HS-27A (cell line): ENCODE measurements at regions not wholly inside any gene's neighbourhood (a gene's known extent, or its start where the extent isn't known, plus 50 kb on each side); places are given as distances from the start of the nearest gene placed in this dataset.
"Not testable (repeated sequence)": the region's sequence is repeated elsewhere in the genome, so short reads cannot be mapped to it uniquely, and the experiment has no call there.

ENCODE experiments used
- DNase-seq: peaks from one replicate; pipeline ENCODE4 v3.0.0-alpha.2; 2012; ENCODE audit warnings: low read depth, missing footprints

DNA sequence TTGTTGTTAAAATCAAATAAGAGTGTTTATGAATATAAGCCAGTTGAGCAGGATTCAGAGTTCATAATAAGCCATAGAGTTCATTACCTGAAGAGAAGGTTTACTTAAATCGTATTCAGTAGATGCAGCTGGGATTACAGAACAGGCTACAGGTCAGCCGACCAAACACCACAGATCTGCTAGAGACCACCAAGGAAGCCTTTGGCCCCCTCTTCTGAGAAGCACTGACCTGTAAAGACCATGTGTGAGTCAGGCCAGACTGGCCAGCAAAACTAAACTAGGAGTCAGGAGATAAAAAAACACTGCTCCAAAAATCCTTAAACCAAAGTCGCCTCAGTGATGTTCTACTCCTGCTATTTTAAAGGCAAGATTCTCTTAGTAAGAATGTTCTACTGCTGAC, 1125.5 kb downstream of the FAT4 start:
- DNase-seq, result no peak

DNA sequence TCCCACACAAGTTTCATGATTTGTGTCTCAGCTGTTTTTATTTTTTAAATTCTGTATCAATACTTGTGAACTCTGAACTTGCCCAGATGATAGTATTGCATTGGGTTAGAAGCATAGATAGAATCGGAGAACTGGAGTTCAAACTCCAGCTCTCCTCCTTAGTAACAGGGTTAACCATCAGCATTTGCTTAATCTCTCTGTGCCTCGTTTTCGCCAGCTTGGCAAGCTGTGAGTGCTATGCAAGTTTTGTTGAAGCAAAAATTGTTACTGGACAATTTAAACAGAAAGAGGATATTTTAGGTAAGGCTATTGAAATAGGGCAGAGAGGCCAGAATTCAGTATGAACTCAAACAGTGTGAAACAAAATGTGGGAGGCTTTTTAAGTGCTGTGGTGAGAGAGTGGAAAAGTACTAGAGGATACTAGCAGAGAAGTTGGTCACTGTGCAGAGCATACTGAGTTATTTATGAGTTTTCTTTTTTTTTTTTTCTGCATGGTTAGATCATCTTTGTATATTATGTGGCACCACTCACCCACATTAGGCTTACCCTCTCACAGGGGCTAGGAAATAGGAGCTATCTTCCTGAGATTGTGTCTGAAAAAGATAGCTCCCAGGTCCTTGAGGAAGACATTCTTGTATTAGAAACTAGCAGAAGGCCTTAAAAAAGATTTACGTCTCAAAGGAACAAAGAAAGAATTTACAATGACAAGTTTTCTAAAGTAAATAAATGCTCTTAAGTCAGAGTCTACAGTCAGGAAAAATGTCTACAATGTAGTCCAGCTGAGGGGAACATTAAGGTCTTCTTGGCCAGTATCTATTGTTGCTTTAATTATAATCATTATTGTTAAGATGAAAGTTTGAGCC, 1126.6 kb downstream of the FAT4 start:
- DNase-seq, result no peak

DNA sequence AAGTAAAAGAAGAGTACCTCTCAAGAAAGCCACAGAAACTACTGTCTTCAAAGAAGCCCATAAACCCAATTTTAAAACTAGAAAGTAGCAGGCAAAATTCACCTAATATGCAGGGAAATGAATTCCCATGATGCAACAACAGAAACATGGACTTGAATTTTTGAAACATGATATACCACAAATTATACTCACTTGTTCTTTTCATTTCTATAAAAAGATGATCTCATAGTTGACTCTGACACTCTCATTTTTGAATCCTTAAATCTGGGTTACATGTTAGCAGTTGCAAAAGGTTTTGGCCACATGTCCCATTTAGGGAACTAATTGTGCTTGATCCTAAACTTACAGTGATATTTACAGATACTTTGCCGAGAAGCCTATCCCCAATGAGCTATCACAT, 1130.8 kb downstream of the FAT4 start:
- no peak for DNase-seq

DNA sequence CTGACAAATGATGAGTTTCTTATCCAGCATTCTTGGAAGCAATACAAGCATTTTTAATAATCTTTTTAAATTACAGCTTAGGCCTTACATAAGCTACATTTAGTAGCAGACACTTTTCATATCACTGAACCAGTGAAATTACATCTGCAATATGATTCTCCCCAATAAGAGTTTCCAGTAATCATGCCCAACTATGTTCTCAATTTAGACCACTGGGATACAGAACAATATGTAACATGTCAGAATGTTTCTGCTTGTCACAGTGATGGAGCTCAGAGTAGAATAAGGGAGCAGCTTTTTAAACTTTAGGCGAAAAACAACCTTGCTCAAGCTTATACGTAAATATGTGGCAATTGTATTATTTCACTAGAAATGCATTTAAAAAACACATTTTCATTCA, 1132.2 kb downstream of the FAT4 start:
- DNase-seq, result no peak

GRCh38 chr4:126448086-126448845, 1133.5 kb downstream of the FAT4 start:
- no peak for DNase-seq

DNA sequence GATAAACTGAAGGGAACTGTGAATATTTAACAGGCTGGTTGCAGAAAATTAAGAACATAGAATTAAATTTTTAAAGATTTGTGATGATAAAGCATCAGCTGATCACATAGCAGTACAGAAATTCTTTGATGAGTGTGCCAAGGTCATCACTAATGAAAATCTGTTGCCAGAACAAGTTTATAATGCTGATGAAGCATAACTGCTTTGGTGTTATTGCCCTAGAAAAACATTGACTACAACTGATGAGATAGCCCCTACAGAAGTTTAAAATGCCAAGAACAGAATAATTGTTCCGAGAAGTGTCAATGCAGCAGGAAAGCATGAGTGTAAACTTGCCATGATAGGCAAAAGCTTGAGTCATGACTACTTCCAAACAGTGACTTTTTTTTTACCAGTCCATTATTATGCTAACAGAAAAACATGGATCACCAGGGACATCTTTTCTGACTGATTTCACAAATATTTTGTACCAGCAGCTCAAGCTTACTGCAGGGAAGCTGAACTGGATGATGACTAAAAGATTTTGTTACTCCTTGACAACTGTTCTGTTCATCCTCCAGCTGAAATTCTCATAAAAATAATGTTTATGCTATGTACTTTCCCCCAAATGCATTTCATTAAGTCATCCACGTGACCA, 1136.6 kb downstream of the FAT4 start:
- DNase-seq, result no peak

DNA sequence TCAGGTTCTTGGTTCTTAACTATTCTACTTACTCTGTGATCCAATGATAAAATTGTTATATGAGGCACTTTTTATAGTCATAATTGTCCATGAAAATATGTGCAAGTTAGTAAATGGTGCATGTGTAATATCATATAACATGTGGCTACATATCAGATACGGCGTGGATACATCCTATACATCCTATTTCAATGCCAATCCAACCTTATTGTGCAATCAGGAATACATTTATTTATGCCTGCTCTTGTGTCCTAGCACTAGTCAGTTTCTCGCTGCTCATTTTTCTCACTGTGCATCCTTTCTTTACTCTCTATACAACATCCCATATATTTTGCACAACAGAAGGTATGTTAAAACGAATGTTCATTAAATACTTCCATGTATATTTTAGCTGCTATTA, 1141.1 kb downstream of the FAT4 start:
- DNase-seq, result no peak

DNA sequence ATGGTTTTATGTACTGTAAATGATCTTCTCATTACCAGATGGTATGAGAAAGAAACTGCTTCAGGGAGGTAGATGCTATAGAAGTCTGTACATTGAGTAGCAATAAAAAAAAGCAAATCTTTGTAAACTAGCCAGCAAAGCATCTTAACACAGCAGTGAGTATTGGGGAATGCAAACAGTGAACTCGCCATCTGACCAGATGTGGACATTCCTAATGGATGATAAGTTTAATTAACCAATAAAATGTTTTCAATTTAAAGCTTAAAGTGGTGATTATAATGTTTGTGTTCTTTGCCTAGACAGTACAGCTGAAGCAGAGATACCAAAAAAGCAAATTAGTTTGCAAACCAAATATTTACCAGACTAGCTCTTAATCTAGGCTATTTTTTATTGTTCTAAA, 1144.2 kb downstream of the FAT4 start:
- DNase-seq, result no peak

GRCh38 chr4:126465341-126465740, 1150.6 kb downstream of the FAT4 start:
- no peak for DNase-seq

GRCh38 chr4:126466848-126467247, 1152.1 kb downstream of the FAT4 start:
- DNase-seq, result no peak

DNA sequence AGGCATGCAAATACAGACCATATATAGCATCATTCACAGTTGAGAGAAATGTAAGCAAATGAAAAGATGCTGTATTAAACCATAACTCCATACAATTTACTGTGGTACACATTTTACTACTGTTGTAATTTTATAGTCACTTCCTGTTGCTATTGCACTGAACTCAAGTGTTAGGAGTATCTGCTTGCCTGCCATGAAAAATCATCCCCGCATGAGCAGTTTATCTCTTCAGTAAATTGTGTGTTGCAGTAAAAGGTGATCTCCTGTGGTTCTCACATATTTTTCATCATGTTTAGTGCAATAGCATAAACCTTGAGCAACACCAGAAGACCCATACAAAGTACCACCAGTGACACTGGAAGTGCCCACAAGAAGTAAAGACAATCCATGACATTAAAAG, 1153.4 kb downstream of the FAT4 start:
- DNase-seq, result no peak

DNA sequence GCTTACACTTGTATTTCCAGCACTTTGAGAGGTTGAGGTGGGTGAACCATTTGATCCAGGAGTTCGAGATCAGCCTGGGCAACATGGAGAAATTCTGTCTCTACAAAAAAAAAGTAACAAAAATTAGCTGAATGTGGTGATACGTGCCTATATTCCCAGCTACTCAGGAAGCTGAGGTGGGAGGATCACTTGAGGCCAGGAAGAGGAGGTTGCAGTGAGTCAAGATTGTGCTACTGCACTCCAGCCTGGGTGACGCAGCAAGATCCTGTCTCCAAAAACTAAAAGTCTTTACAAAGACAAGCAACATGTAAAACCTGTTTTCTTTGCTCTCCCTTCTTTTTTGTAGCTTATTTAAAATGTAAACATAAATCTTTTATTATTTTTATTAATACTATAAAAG, 1156.1 kb downstream of the FAT4 start:
- DNase-seq, result no peak

DNA sequence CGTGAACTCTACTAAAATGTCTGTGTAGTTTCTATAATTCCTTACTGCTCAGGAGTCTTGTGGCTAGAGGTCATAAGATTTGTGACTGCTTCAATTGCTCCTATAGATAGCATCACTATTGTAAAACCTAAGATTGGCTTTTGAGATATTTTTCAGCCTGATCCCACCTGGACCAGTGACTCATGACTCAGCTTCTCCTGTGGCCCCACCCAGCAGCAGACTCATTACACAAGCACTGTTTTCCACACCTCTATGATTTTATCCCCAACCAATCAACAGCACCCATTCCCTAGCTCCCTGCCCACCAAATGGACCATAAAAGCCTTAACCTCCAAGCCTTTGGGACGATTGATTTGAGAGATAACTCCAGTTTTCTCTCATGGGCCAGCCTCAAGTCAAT, 1157.0 kb upstream of the INTU start:
- DNase-seq, result no peak

- DNase-seq, result no peak
Observed at GRCh38 chr4:126479709-126480108, 1153.0 kb upstream of the INTU start.

DNA sequence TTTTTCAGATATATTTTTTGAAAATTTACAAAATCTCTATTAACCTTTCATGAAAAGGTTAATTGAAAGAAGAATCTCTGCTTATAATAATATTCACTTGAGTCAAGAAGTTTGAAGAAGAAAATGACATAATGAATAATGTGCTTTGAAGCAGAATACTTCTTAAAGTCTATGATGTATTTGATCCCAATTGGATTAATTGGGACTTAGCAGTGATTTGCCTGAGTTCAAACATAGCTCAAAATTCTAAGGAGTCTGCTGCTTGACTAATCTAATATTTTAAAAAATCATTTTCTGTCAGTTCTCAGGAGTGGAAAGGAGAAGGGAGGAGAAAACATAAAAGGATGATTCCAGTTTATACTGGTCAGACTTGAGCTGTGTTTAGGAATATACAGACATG, 1150.4 kb upstream of the INTU start:
- no peak for DNase-seq

DNA sequence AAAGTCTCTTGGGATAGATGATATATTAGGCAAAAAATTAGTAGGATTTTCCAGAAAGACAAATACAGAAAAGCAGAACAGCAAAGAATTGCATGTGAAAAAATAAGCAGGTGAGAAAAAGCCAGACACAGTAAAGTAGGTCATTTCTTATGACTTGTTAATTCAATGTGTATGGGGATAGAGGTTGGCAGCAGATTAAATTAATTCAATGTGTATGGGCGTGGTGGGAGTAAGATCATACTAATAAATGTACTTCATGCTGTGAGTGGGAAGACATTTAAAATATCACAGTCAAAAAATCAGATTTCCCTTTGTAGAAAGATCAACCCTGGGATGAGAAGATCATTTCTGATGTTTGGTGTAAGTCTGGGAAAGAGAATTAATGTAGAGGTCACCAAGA, 1146.4 kb upstream of the INTU start:
- DNase-seq, result no peak

DNA sequence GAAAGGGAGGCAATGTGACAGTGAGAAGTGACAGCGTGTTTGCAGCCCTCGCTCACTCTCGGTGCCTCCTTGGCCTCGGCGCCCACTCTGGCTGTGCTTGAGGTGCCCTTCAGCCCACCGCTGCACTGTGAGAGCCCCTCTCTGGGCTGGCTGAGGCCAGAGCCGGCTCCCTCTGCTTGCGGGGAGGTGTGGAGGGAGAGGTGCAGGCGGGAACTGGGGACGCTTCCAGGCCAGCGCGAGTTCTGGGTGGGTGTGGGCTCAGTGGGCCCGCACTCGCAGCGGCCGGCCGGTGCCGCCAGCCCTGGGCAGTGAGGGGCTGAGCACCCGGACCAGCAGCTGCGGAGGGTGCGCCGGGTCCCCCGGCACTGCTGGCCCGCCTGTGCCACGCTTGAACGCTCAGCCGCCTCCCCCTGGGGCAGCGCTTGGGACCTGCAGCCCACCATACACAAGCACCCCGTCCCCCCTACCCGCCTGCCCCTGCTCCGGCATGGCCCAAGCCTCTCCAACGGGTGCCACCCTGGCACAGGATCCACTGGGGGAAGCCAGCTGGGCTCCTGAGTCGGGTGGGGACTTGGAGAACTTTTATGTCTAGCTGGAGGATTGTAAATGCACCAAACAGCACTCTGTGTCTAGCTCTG, 1142.8 kb upstream of the INTU start:
- no peak for DNase-seq

DNA sequence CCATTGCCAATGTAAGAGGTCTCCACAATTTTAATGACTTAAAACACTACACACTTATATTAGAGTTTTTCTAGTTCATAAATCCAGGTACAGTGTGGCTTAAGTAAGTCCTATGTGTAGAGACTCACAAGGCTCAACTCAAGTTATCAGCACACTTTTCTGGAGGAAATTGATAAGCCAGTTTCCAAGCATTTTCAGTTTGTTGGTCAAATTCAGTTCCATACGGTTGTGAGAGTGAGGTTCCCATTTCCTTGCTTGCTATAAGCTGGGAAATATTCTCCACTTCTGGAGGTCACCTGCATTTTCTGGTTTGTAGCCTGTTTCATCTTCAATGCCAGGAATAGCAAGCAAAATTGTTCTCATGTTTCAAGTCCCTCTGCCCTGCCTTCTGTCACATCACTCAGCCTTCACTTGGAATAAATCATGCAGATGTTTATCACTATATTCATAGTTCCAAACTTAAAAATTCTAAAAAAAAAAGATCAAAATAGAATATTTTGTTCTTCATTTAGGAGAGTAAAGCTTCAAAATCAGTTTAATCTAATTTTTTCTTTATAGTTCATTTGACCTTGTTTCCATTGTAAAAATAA, 1137.5 kb upstream of the INTU start:
- DNase-seq, result no peak

- DNase-seq, result no peak
Observed at GRCh38 chr4:126512979-126513378, 1119.8 kb upstream of the INTU start.

DNA sequence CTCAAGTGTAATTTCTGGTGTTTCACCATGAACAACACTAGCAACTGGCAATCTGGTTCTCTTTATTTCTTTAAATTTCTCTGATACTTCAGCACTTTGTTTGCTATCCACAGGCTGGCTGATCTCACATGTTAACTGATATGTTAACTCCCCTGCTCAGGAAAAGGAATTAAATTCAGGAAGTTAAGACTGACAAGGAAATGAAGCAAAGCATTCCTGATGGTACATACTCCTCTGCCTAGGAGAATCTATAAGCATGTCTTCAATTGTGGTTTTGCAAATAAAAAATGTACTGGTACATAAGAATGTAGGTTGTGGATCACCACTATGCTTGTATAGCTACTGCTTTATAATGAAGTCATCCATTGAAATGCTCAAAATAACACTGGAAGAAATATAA, 1119.2 kb upstream of the INTU start:
- no peak for DNase-seq

DNA sequence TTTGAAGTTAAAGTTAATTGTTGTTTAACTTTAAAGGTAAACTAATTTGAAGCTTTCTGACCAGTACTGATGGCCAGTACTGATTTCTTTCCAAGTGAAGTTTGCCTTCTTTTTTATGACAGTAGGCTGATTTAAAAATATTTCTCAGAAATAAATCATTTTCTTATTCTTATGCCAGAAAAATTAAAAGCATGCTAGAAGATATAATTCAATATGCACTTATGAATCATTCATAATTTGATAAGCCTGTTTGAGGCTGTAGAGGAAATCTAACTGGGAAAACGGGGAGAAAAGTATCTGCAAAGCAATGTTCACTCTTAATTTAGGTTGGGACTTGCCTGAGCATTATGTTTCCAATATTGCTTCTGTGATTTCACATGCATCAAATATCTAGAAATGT, 1112.0 kb upstream of the INTU start:
- DNase-seq, result no peak

GRCh38 chr4:126525400-126525799, 1107.4 kb upstream of the INTU start:
- DNase-seq, result not testable (repeated sequence)
